Epithelial cell of esophagus (primary cell): ENCODE measurements at regions not wholly inside any gene's neighbourhood (a gene's known extent, or its start where the extent isn't known, plus 50 kb on each side); places are given as distances from the start of the nearest gene placed in this dataset.

Source experiments
- DNase-seq: peaks from one replicate; pipeline ENCODE4 v3.0.0; 2010; ENCODE audit warnings: low read depth
- H3K4me3 ChIP-seq: 2 replicates; pipeline ENCODE4 v1.5.1; 2011; ENCODE audit warnings: mild to moderate bottlenecking, low read length, control low read depth
- TF ChIP-seq, protein P1 (sequence below): IDR thresholded peaks from 2 replicates; pipeline ENCODE4 v1.5.1; 2011; ENCODE audit warnings: low read depth, mild to moderate bottlenecking, low read length, control low read depth, inconsistent platforms; ENCODE audit not compliant: insufficient read depth; ENCODE audit errors: missing control alignments

DNA sequence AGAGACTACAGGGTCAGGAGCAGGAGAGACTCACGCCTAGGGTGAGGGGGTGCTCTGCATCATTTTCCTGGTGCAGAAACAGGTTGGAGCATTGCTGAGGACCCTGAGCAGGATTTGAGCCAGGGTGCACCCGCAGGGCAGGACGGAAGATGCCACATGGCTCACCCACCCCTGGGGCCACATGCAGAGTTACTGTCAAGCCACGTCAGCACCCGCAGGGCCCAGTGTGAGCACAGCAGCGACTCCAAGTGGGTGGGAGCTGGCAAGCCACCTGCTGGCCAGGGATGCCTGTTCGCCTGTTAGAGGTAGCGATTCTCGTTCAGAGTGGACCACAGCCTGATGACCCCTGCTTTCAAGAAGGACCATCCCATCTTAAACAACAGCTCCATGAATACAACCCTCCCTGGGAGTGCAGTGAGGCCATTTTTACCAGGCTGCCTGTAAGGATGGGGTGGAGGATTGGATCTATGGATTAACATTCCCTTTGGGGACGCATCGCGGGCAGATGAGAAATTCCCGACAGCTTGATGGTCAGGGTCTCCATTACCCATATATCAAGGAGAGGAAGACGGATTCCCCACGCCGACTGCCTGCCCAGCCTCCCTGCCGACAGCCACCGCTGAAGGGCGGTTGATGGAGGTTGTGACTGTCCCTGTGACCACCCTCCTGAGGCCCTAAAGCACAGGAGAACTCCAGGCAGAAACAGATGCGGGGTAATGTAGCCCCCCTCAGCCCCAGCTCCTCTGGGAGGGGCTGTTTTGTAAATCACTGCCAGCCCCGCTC is 101.1 kb upstream of the RET start:
- no peak overlapping the region for H3K4me3 ChIP-seq
- DNase-seq = no peak
- TF ChIP-seq, protein P1, sequence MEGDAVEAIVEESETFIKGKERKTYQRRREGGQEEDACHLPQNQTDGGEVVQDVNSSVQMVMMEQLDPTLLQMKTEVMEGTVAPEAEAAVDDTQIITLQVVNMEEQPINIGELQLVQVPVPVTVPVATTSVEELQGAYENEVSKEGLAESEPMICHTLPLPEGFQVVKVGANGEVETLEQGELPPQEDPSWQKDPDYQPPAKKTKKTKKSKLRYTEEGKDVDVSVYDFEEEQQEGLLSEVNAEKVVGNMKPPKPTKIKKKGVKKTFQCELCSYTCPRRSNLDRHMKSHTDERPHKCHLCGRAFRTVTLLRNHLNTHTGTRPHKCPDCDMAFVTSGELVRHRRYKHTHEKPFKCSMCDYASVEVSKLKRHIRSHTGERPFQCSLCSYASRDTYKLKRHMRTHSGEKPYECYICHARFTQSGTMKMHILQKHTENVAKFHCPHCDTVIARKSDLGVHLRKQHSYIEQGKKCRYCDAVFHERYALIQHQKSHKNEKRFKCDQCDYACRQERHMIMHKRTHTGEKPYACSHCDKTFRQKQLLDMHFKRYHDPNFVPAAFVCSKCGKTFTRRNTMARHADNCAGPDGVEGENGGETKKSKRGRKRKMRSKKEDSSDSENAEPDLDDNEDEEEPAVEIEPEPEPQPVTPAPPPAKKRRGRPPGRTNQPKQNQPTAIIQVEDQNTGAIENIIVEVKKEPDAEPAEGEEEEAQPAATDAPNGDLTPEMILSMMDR = no peak

DNA sequence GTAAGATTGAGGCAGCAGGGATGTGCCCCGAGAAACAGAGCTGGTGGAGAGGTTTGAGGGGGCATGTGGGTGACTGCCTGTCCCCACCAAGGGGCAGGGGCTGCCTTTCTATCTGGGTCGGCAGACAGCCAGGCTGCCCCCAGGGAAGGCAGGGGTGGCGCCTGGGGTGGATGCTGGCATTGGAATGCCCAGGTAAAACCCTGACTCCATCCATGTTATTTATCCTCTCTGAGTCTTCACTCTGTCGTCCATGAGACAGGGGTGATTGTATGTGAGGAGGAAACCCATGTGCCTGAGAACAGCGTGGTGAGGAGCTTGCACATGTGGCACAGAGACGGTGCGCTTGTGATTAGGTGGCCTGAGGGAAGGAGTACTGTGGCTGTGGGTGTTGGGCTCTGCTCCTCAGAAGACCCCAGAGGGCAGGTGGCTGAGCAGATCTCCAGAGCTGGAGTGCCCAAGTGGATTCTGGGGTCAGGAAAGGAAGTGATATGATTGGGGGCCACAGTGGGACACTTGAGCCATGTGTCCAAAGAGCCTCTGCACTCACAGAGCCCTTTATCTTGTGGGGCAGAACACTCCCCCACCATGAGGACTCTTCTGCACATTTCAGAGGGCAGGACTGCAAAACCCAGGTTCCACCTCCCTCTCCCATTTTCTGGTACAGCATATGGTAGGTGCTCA is 100.4 kb upstream of the RET start:
- TF ChIP-seq, protein P1 = no peak
- no peak for DNase-seq
- H3K4me3 ChIP-seq = no peak overlapping the region

DNA sequence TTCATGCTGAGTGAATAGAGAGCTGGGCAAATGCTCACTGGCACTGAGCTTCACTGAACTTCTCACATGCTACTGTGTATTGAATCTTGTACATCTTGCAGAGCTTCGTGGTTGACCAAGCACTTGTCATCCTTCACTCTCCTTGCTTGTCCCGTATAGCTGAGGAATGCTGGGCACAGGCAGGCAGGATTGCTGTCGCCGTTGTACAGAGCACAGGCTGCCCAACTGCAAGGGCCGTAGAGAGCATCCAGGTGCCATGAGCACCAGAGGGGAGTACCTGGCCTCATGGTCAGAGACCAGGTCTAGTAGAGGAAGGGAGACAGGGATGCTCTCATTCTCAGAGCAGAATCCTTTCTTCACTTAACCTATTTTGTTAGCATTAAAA is 99.8 kb upstream of the RET start:
- no peak for DNase-seq
- H3K4me3 ChIP-seq = no peak overlapping the region
- TF ChIP-seq, protein P1 = no peak

DNA sequence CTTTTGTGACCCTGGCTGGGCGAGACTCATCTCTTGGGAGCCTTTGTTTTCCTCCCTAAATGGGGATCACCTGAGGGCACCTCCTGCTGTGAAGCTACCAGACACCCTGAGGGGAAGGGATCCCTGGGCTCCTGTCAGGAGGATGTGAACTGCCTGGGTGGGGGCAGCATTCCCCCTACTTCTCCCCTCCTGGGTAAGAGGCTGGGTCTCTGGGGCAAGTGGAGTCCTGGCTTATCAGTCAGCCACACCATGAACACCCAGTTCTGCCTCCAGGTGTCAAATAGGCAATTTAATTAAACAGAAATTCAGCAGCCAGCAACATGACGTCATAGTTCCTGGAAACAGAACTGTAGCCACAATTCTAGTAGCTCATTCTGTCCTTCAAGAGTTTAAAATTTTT is 97.7 kb upstream of the RET start:
- TF ChIP-seq, protein P1 = no peak
- no peak for DNase-seq
- H3K4me3 ChIP-seq = no peak overlapping the region

DNA sequence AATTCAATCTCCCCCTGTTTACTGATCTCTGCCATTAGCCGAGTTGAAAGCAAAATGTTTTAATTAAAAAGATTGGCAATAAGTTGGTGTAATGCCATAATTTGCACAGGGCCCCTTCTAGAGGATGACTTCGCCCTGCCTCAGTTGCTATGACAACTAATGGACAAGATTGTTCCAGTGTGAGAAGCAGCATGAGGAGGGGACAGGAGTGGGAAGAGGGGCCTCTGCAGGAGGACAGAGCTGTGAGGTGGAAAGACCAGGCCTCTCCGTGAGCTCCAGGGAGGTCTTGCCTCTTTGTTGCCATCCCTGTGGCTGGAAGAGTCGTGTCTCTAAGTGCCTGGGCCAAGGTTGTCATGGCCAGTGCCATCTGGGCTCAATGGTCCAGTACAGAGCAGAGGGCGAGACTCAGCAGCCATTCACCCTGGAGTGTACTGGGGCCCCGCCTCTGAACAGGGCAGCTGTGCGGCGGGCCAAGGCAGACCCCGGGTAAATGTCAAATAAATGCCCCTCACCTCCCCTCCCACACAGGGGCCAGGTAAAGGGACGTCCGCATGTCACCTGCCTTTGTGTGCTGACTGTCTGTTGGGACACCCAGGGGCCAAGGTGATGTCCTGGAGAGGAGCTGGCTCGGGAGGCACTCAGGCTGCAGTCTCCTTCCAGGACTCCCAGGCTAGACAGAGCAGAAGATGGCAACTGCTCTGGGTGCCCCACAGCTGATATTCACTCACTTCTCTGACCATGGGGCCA is 97.0 kb upstream of the RET start:
- DNase-seq = no peak
- no peak overlapping the region for H3K4me3 ChIP-seq
- TF ChIP-seq, protein P1 = no peak

DNA sequence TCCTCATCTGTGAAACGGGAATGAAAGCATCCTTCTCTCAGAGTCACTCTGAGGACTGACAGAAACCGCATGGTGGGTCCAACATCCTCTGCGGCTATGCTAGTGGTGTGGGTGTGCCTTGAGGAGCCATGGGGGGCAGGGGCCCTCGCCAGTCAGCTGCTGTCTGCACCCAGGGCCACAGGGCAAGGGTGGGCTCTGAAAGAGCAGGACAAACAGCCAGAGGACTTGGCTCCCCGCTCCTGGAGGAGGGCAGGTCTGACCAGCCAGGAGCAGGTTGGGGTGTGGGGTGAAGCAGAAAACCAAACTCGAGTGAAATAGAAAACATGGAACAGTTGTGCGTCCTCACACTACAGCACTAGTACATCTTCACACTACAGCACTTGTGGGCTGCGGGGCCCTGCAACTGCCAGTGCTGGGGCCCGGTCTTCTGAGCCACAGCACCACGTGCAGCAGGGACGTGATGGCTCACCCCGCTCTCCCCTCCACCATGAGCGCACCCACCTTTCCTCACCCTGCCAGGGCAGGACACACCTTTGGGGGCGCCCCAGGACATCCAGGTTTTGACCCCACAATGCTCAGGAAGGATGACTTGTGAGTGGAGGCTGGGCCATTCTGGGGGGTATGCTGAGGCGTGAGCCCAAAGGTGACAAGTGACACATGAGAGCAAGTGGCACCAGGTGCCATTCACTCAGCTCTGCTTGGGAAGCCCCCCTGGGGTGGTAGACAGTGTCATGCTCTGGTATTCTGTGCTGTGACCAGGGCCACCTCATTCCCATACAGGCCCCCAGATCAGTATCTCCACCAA is 96.1 kb upstream of the RET start:
- TF ChIP-seq, protein P1 = no peak
- H3K4me3 ChIP-seq = no peak overlapping the region
- no peak for DNase-seq
